Activated CD8-positive, alpha-beta memory T cell treated with anti-CD3 and anti-CD28 coated beads, Interleukin-2, amount 10 ng/mL, durations not matched to agents 7 days and 5 days (primary cell): ENCODE measurements at regions not wholly inside any gene's neighbourhood (a gene's known extent, or its start where the extent isn't known, plus 50 kb on each side); places are given as distances from the start of the nearest gene placed in this dataset.

Experiments
- ATAC-seq: fragments of 150-1000 bp; cut with Tn5 transposase; one replicate; pipeline ENCODE4 v1.10.0; 2021; ENCODE audit warnings: moderate library complexity
- CTCF ChIA-PET: fragments of 350-600 bp; sonication (Branson Sonifier 250); formaldehyde crosslinking; loops from one replicate; lab custom pipeline; 2021; ENCODE audit warnings: antibody characterized with exemption; lab: Charles Lee
- DNase-seq: peaks from one replicate; pipeline ENCODE4 v3.0.0-alpha.2; 2020
- H3K27ac Mint-ChIP-seq: one replicate; pipeline ENCODE4 v1.8.0; 2021; ENCODE audit warnings: mild to moderate bottlenecking, mixed read lengths
- H3K27me3 Mint-ChIP-seq: one replicate; pipeline ENCODE4 v1.8.0; 2021; ENCODE audit warnings: mixed read lengths
- H3K36me3 Mint-ChIP-seq: one replicate; pipeline ENCODE4 v1.8.0; 2021; ENCODE audit warnings: mild to moderate bottlenecking, mixed read lengths
- H3K4me1 Mint-ChIP-seq: one replicate; pipeline ENCODE4 v1.8.0; 2021; ENCODE audit warnings: mixed read lengths
- H3K4me3 Mint-ChIP-seq: one replicate; pipeline ENCODE4 v1.8.0; 2021; ENCODE audit warnings: mild to moderate bottlenecking, moderate library complexity, mixed read lengths
- H3K9me3 Mint-ChIP-seq: one replicate; pipeline ENCODE4 v1.8.0; 2022; ENCODE audit warnings: low read depth, mixed read lengths

GRCh38 chr2:602571-603359, 74.4 kb downstream of the TMEM18 start:
- Mint-ChIP-seq H3K27ac (no peak overlapping the region), H3K36me3 (no peaks in the 10 kb centered on the region), H3K4me3 (no peak overlapping the region), H3K4me1 (no peaks in the 10 kb centered on the region), H3K27me3 (peaks cover 2% of the 10 kb centered on the region), H3K9me3 (no peaks in the 10 kb centered on the region)
- no peak for ATAC-seq
- CTCF ChIA-PET = no interaction called here
- no peak for DNase-seq

GRCh38 chr2:601806-602455, 75.3 kb downstream of the TMEM18 start:
- H3K27me3 Mint-ChIP-seq = peaks cover 2% of the 10 kb centered on the region
- CTCF ChIA-PET = no interaction called here
- no peaks in the 10 kb centered on the region for H3K36me3 Mint-ChIP-seq
- no peaks in the 10 kb centered on the region for H3K9me3 Mint-ChIP-seq
- no peak for ATAC-seq
- no peak overlapping the region for H3K4me3 Mint-ChIP-seq
- no peaks in the 10 kb centered on the region for H3K4me1 Mint-ChIP-seq
- peak; percentile 15 for DNase-seq
- no peak overlapping the region for H3K27ac Mint-ChIP-seq

GRCh38 chr2:601387-601698, 75.9 kb downstream of the TMEM18 start:
- Mint-ChIP-seq H3K4me3 (no peak overlapping the region), H3K4me1 (no peaks in the 10 kb centered on the region), H3K27ac (no peak overlapping the region), H3K27me3 (peaks cover 2% of the 10 kb centered on the region), H3K36me3 (no peaks in the 10 kb centered on the region), H3K9me3 (no peaks in the 10 kb centered on the region)
- ATAC-seq (no peak), DNase-seq (peak; percentile 9)
- CTCF ChIA-PET = no interaction called here

GRCh38 chr2:600542-601386, 76.4 kb downstream of the TMEM18 start:
- H3K4me1 Mint-ChIP-seq = no peaks in the 10 kb centered on the region
- CTCF ChIA-PET = no interaction called here
- H3K9me3 Mint-ChIP-seq = no peaks in the 10 kb centered on the region
- H3K4me3 Mint-ChIP-seq = no peak overlapping the region
- DNase-seq (peak; percentile 12), ATAC-seq (no peak)
- no peak overlapping the region for H3K27ac Mint-ChIP-seq
- no peaks in the 10 kb centered on the region for H3K36me3 Mint-ChIP-seq
- peaks cover 2% of the 10 kb centered on the region for H3K27me3 Mint-ChIP-seq

- H3K36me3 Mint-ChIP-seq = no peaks in the 10 kb centered on the region
- no peak overlapping the region for H3K4me3 Mint-ChIP-seq
- no peak overlapping the region for H3K27ac Mint-ChIP-seq
- no peaks in the 10 kb centered on the region for H3K4me1 Mint-ChIP-seq
- ATAC-seq (no peak), DNase-seq (peak; percentile 31)
- CTCF ChIA-PET = no interaction called here
- H3K27me3 Mint-ChIP-seq = peaks cover 2% of the 10 kb centered on the region
- no peaks in the 10 kb centered on the region for H3K9me3 Mint-ChIP-seq
These were observed 77.6 kb downstream of the TMEM18 start for GRCh38 chr2:599601-600000.

GRCh38 chr2:598058-598802, 79.0 kb downstream of the TMEM18 start:
- CTCF ChIA-PET = no interaction called here
- H3K36me3 Mint-ChIP-seq = no peaks in the 10 kb centered on the region
- no peaks in the 10 kb centered on the region for H3K4me1 Mint-ChIP-seq
- no peak overlapping the region for H3K4me3 Mint-ChIP-seq
- H3K27ac Mint-ChIP-seq = no peak overlapping the region
- peak; percentile 26 for DNase-seq
- peaks cover 2% of the 10 kb centered on the region for H3K27me3 Mint-ChIP-seq
- no peak for ATAC-seq
- H3K9me3 Mint-ChIP-seq = no peaks in the 10 kb centered on the region

- no peak overlapping the region for H3K4me3 Mint-ChIP-seq
- no peaks in the 10 kb centered on the region for H3K36me3 Mint-ChIP-seq
- no peak for ATAC-seq
- H3K27ac Mint-ChIP-seq = no peak overlapping the region
- no peaks in the 10 kb centered on the region for H3K4me1 Mint-ChIP-seq
- H3K27me3 Mint-ChIP-seq = peaks cover 4% of the 10 kb centered on the region
- H3K9me3 Mint-ChIP-seq = no peaks in the 10 kb centered on the region
- CTCF ChIA-PET = no interaction called here
- no peak for DNase-seq
These were observed 81.2 kb downstream of the TMEM18 start for GRCh38 chr2:595831-596592.

GRCh38 chr2:595141-595815, 81.9 kb downstream of the TMEM18 start:
- CTCF ChIA-PET = no interaction called here
- Mint-ChIP-seq H3K4me3 (no peak overlapping the region), H3K36me3 (no peaks in the 10 kb centered on the region), H3K27ac (no peak overlapping the region), H3K9me3 (no peaks in the 10 kb centered on the region), H3K4me1 (no peaks in the 10 kb centered on the region), H3K27me3 (peaks cover 10% of the 10 kb centered on the region)
- DNase-seq (no peak), ATAC-seq (no peak)

- Mint-ChIP-seq H3K27ac (no peak overlapping the region), H3K36me3 (no peaks in the 10 kb centered on the region), H3K27me3 (peaks cover 13% of the 10 kb centered on the region), H3K4me1 (no peaks in the 10 kb centered on the region), H3K9me3 (no peaks in the 10 kb centered on the region), H3K4me3 (no peak overlapping the region)
- DNase-seq = no peak
- CTCF ChIA-PET = no interaction called here
- no peak for ATAC-seq
These were observed 82.8 kb downstream of the TMEM18 start for GRCh38 chr2:594297-594949.

GRCh38 chr2:593356-594026, 83.7 kb downstream of the TMEM18 start:
- H3K36me3 Mint-ChIP-seq = no peaks in the 10 kb centered on the region
- H3K4me3 Mint-ChIP-seq = no peak overlapping the region
- H3K27ac Mint-ChIP-seq = no peak overlapping the region
- ATAC-seq = no peak
- H3K4me1 Mint-ChIP-seq = no peaks in the 10 kb centered on the region
- DNase-seq = no peak
- CTCF ChIA-PET = no interaction called here
- no peaks in the 10 kb centered on the region for H3K9me3 Mint-ChIP-seq
- H3K27me3 Mint-ChIP-seq = peaks cover 18% of the 10 kb centered on the region

- Mint-ChIP-seq H3K27ac (no peak overlapping the region), H3K27me3 (peaks cover 17% of the 10 kb centered on the region), H3K4me1 (no peaks in the 10 kb centered on the region), H3K4me3 (no peak overlapping the region), H3K9me3 (no peaks in the 10 kb centered on the region), H3K36me3 (no peaks in the 10 kb centered on the region)
- no peak for ATAC-seq
- CTCF ChIA-PET = interaction anchor here (1.0 kb wide), 1 partner anchor 16 kb away, joined by 3 read pairs; no protein-coding TSS in a partner anchor
- DNase-seq = no peak
These were observed 84.5 kb downstream of the TMEM18 start for GRCh38 chr2:592737-593136.
